ENCODE measurements at regions not wholly inside any gene's neighbourhood (a gene's known extent, or its start where the extent isn't known, plus 50 kb on each side); places are given as distances from the start of the nearest gene placed in this dataset.

DNA sequence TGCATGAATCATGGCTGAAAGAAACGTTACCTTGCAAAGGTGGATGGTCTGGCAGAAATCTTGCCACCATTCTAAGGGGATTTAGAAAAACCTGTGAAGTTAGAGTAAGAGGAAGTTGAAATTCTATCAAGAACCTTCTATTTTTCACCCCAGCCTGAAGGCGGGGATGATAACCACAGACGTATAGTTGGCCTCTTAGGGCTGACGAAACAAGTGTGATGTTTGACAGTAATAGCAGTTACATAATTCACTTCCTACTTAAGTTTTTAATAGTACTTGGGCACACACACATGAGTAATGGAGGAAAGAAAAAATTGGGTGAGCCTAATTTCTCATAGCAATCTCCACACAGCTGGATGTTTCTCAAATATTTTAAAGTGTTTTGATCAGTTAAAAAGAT is 336.6 kb upstream of the SALL3 start:
- no peak for DNase-seq (ENCODE audit: extremely low spot score)
- POLR2A ChIA-PET = no interaction called here
- TF ChIP-seq FOXK2 (IDR thresholded peaks at IDR 0.05) = no peak
- no peak for TF ChIP-seq TARDBP (IDR thresholded peaks at IDR 0.05)
- no peak for TF ChIP-seq HDGF (IDR thresholded peaks at IDR 0.05; ENCODE audit: borderline replicate concordance)
- TF ChIP-seq ARNT (IDR thresholded peaks at IDR 0.05) = no peak
- TF ChIP-seq ZNF384 (IDR thresholded peaks at IDR 0.05) = no peak
- no peak for TF ChIP-seq SP1 (IDR thresholded peaks at IDR 0.05)
- no peak for TF ChIP-seq ELF4 (IDR thresholded peaks at IDR 0.05)
- no peak for TF ChIP-seq SUZ12 (IDR thresholded peaks at IDR 0.05)
- TF ChIP-seq BHLHE40 (IDR thresholded peaks at IDR 0.05; ENCODE audit: borderline replicate concordance) = no peak
- no peak for TF ChIP-seq LEF1 (IDR thresholded peaks at IDR 0.05; ENCODE audit: borderline replicate concordance)
- TF ChIP-seq, protein P1, sequence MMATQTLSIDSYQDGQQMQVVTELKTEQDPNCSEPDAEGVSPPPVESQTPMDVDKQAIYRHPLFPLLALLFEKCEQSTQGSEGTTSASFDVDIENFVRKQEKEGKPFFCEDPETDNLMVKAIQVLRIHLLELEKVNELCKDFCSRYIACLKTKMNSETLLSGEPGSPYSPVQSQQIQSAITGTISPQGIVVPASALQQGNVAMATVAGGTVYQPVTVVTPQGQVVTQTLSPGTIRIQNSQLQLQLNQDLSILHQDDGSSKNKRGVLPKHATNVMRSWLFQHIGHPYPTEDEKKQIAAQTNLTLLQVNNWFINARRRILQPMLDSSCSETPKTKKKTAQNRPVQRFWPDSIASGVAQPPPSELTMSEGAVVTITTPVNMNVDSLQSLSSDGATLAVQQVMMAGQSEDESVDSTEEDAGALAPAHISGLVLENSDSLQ (IDR thresholded peaks at IDR 0.05) = no peak
- TF ChIP-seq FOXA1 (IDR thresholded peaks at IDR 0.05) = no peak
- no peak for TF ChIP-seq L3MBTL2 (conservative IDR thresholded peaks at IDR 0.05)
- CTCF ChIA-PET = no interaction called here

DNA sequence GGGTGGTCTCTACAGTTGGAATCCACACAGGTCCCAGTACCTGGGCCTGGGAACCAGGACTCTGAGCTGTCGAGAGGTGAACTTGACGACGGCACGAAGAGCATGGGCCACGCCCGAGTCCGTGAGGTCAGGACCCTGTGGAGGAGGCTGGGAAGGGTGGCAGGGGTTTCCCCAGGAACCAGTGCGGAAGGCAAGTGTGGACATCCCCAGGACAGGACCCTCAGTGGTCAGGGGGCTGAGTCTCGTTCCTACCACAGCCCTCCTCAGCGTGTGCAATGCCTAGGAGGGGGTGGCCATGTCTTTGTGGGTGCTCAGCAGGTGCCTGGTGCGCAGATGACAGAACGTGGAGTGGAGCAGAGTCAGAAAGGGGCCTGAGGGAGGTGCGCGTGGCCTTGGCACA is 335.6 kb upstream of the SALL3 start:
- CTCF ChIA-PET = no interaction called here
- DNase-seq (ENCODE audit: extremely low spot score) = no peak
- POLR2A ChIA-PET = no interaction called here
- TF ChIP-seq NFRKB (IDR thresholded peaks at IDR 0.05) = no peak

DNA sequence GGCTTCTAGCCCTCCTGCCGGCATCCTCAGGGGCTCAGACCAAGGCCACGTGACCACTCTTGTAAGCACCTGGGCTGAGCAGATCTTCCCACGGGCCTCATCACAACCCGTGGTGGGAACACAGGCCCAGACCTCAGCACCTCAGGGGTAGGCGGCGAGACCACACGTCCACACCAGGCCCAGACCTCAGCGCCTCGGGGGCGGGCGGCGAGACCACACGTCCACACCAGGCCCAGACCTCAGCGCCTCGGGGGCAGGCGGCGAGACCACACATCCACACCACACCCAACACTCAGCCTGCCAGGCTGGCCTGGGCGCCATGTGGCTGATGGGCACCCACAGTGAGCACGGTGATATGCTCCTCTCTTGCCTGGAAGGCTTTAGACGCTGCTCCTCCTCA is 334.4 kb upstream of the SALL3 start:
- TF ChIP-seq FOXM1 (IDR thresholded peaks at IDR 0.05; ENCODE audit: borderline replicate concordance) (no peak), HDGF (IDR thresholded peaks at IDR 0.05; ENCODE audit: borderline replicate concordance) (no peak), ELF4 (IDR thresholded peaks at IDR 0.05) (no peak), FOXK2 (IDR thresholded peaks at IDR 0.05) (no peak), ZNF384 (IDR thresholded peaks at IDR 0.05) (no peak), SUZ12 (IDR thresholded peaks at IDR 0.05) (no peak), ARNT (IDR thresholded peaks at IDR 0.05) (no peak), L3MBTL2 (conservative IDR thresholded peaks at IDR 0.05) (no peak), NFRKB (IDR thresholded peaks at IDR 0.05) (no peak), SP1 (IDR thresholded peaks at IDR 0.05) (no peak), LEF1 (IDR thresholded peaks at IDR 0.05; ENCODE audit: borderline replicate concordance) (no peak), BHLHE40 (IDR thresholded peaks at IDR 0.05; ENCODE audit: borderline replicate concordance) (no peak)
- TF ChIP-seq, protein P1 (IDR thresholded peaks at IDR 0.05) = no peak
- ChIA-PET POLR2A (no interaction called here), CTCF (no interaction called here)
- DNase-seq (ENCODE audit: extremely low spot score) = no peak

DNA sequence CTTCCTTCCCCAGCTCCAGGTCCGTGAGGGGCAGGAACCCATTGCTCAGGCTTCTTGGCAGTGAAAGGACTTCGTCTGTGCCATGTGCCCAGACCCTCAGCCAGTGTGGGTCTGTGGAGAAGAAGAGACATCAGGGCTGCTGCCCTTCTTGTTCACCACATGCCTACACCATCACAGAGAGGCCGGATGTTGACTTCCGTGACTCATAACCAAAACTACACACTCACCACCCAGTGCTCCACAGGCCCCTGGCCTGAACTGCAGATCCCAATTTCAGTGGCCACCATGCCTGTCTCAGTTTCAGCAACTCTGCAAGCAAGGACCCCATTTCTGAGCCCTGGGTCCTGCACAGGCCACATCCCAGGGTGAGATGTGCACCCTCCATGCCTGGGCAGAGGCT is 332.6 kb upstream of the SALL3 start:
- DNase-seq (ENCODE audit: extremely low spot score) = no peak
- ChIA-PET CTCF (no interaction called here), POLR2A (no interaction called here)
- TF ChIP-seq ZNF384 (IDR thresholded peaks at IDR 0.05) (no peak), TARDBP (IDR thresholded peaks at IDR 0.05) (no peak), LEF1 (IDR thresholded peaks at IDR 0.05; ENCODE audit: borderline replicate concordance) (no peak)

DNA sequence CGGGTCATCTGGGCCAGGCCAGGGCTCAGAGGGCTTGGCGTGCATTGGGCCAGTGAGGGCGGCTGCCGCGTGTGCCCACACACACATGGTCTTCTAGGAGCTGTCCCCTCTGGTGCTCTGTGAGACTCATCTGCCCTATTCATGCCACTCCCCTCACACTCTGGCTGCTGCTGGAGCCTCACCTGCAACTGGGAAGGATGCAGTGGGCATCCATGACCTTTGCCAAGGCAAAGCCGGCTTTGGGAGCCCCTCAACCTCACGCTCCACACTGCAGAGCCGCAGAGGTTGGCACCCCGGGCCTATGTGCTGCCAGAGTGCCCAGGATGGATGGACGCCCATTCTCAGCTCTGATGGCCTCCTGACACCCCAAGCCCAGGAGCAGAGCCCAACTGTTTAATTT is 330.2 kb upstream of the SALL3 start:
- DNase-seq (ENCODE audit: extremely low spot score) = no peak
- ChIA-PET POLR2A (no interaction called here), CTCF (no interaction called here)
- no peak for TF ChIP-seq SUZ12 (IDR thresholded peaks at IDR 0.05)
- no peak for TF ChIP-seq TARDBP (IDR thresholded peaks at IDR 0.05)
- TF ChIP-seq FOXK2 (IDR thresholded peaks at IDR 0.05) = no peak
- TF ChIP-seq ARNT (IDR thresholded peaks at IDR 0.05) = no peak
- no peak for TF ChIP-seq FOXM1 (IDR thresholded peaks at IDR 0.05; ENCODE audit: borderline replicate concordance)
- no peak for TF ChIP-seq SP1 (IDR thresholded peaks at IDR 0.05)
- no peak for TF ChIP-seq L3MBTL2 (conservative IDR thresholded peaks at IDR 0.05)
- TF ChIP-seq CTBP1 (IDR thresholded peaks at IDR 0.05; ENCODE audit: borderline replicate concordance) = no peak
- TF ChIP-seq BHLHE40 (IDR thresholded peaks at IDR 0.05; ENCODE audit: borderline replicate concordance) = no peak
- TF ChIP-seq, protein P1 (IDR thresholded peaks at IDR 0.05) = no peak
- TF ChIP-seq ELF4 (IDR thresholded peaks at IDR 0.05) = no peak
- no peak for TF ChIP-seq ZNF384 (IDR thresholded peaks at IDR 0.05)
- no peak for TF ChIP-seq FOXA1 (IDR thresholded peaks at IDR 0.05)
- TF ChIP-seq NFRKB (IDR thresholded peaks at IDR 0.05) = no peak
- no peak for TF ChIP-seq LEF1 (IDR thresholded peaks at IDR 0.05; ENCODE audit: borderline replicate concordance)
- TF ChIP-seq HDGF (IDR thresholded peaks at IDR 0.05; ENCODE audit: borderline replicate concordance) = no peak

DNA sequence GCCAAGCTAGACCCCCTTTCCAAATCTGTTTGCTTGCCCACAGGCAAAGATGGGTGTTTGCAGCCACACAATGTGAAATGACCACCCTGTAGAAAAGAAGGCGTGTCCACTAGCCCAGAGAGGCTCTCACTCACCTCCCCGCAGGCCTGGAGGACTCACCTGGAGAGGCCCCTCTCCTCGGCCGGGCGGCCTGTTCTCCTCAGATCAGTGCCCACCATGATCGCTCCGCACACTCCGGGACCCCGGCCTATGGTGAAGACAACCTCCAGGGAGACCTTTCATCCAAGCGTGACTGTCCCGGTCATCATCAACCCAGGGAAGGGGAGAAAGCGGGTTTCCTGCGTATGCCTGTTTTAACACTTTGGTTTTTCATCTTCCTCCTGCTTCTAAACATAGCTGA is 328.7 kb upstream of the SALL3 start:
- ChIA-PET POLR2A (no interaction called here), CTCF (no interaction called here)
- no peak for DNase-seq (ENCODE audit: extremely low spot score)
- TF ChIP-seq BHLHE40 (IDR thresholded peaks at IDR 0.05; ENCODE audit: borderline replicate concordance) = no peak
- no peak for TF ChIP-seq LEF1 (IDR thresholded peaks at IDR 0.05; ENCODE audit: borderline replicate concordance)
- TF ChIP-seq SP1 (IDR thresholded peaks at IDR 0.05) = no peak
- no peak for TF ChIP-seq HDGF (IDR thresholded peaks at IDR 0.05; ENCODE audit: borderline replicate concordance)
- TF ChIP-seq, protein P1 (IDR thresholded peaks at IDR 0.05) = no peak
- no peak for TF ChIP-seq ELF4 (IDR thresholded peaks at IDR 0.05)
- no peak for TF ChIP-seq FOXA1 (IDR thresholded peaks at IDR 0.05)
- no peak for TF ChIP-seq ZNF384 (IDR thresholded peaks at IDR 0.05)
- no peak for TF ChIP-seq ARNT (IDR thresholded peaks at IDR 0.05)
- no peak for TF ChIP-seq TARDBP (IDR thresholded peaks at IDR 0.05)
- TF ChIP-seq CTBP1 (IDR thresholded peaks at IDR 0.05; ENCODE audit: borderline replicate concordance) = no peak
- no peak for TF ChIP-seq NFRKB (IDR thresholded peaks at IDR 0.05)
